ENCODE measurements at regions not wholly inside any gene's neighbourhood (a gene's known extent, or its start where the extent isn't known, plus 50 kb on each side); places are given as distances from the start of the nearest gene placed in this dataset.

- WGBS, 4 donors: 78 to 87% (median 82%) methylated on average over 3 of the region's 3 CpGs
- H3K27me3 ChIP-seq: no peaks in the 10 kb centered on the region
- intact Hi-C loops (cut with DNase I): loop anchor here in 7 of 10 donors (5.0 to 10.0 kb wide), 8 partner anchors 73 to 443 kb away; partner anchors contain the start of gene GJA1 (in 4 of the 7)
- DNase-seq (no peak), ATAC-seq (no peak)
- H3K27ac ChIP-seq: peak overlapping the region in 1 of 12 donors; percentile 58
- H3K4me3 ChIP-seq: no peak overlapping the region
- no peaks in the 10 kb centered on the region for H3K36me3 ChIP-seq
- peaks cover 0 to 23% (median 8%) of the 10 kb centered on the region in 12 donors for H3K4me1 ChIP-seq
- H3K9me3 ChIP-seq: no peaks in the 10 kb centered on the region
- TF ChIP-seq CTCF (IDR thresholded peaks at IDR 0.05) (no peak), POLR2A (IDR thresholded peaks at IDR 0.05) (no peak)
These were observed 146.8 kb downstream of the GJA1 start for GRCh38 chr6:121582262-121582661.

GRCh38 chr6:121584586-121585369 lies 149.3 kb downstream of the GJA1 start:
- no peak for TF ChIP-seq POLR2A (IDR thresholded peaks at IDR 0.05)
- no peak for TF ChIP-seq CTCF (IDR thresholded peaks at IDR 0.05)
- intact Hi-C loops (cut with DNase I): loop anchor here in 7 of 10 donors (5.0 to 10.0 kb wide), 9 partner anchors 70 to 440 kb away; partner anchors contain the start of gene GJA1 (in 4 of the 7)
- H3K4me1 ChIP-seq: peaks cover 0 to 23% (median 8%) of the 10 kb centered on the region in 12 donors
- 25 to 35% (median 32%) methylated on average over 4 of the region's 4 CpGs for WGBS, 4 donors
- H3K27me3 ChIP-seq: no peaks in the 10 kb centered on the region
- peak overlapping the region in 10 of 12 donors; percentile 37 to 64 (median 54) for H3K27ac ChIP-seq
- no peaks in the 10 kb centered on the region for H3K9me3 ChIP-seq
- DNase-seq (no peak), ATAC-seq (peak; percentile 58 to 79 (median 71))
- no peaks in the 10 kb centered on the region for H3K36me3 ChIP-seq
- H3K4me3 ChIP-seq: no peak overlapping the region

GRCh38 chr6:121590438-121590837 lies 155.0 kb downstream of the GJA1 start:
- Histone ChIP-seq H3K4me3 (no peak overlapping the region), H3K27me3 (no peaks in the 10 kb centered on the region), H3K27ac (no peak overlapping the region), H3K9me3 (no peaks in the 10 kb centered on the region), H3K4me1 (peaks cover 0 to 4% (median 0%) of the 10 kb centered on the region in 12 donors), H3K36me3 (no peaks in the 10 kb centered on the region)
- intact Hi-C loops (cut with DNase I): no loop called here
- DNase-seq (no peak), ATAC-seq (peak in 1 of 4 donors; percentile 43)
- TF ChIP-seq POLR2A (IDR thresholded peaks at IDR 0.05) (no peak), CTCF (IDR thresholded peaks at IDR 0.05) (no peak)
- WGBS, 4 donors: 32 to 48% (median 40%) methylated on average over 2 of the region's 2 CpGs

- WGBS, 4 donors: 57 to 71% (median 67%) methylated on average over 4 of the region's 4 CpGs
- no peaks in the 10 kb centered on the region for H3K9me3 ChIP-seq
- H3K4me1 ChIP-seq: peaks cover 0 to 4% (median 0%) of the 10 kb centered on the region in 12 donors
- no peaks in the 10 kb centered on the region for H3K36me3 ChIP-seq
- DNase-seq (no peak), ATAC-seq (no peak)
- H3K27ac ChIP-seq: no peak overlapping the region
- TF ChIP-seq POLR2A (IDR thresholded peaks at IDR 0.05) (no peak), CTCF (IDR thresholded peaks at IDR 0.05) (no peak)
- intact Hi-C loops (cut with DNase I): no loop called here
- H3K4me3 ChIP-seq: no peak overlapping the region
- no peaks in the 10 kb centered on the region for H3K27me3 ChIP-seq
These were observed 155.5 kb downstream of the GJA1 start for GRCh38 chr6:121590916-121591315.

Measured in heart left ventricle (tissue), 16 donors.